Adrenal gland (tissue), 9 donors: ENCODE measurements at regions not wholly inside any gene's neighbourhood (a gene's known extent, or its start where the extent isn't known, plus 50 kb on each side); places are given as distances from the start of the nearest gene placed in this dataset.

Experiments used
- DNase-seq, 7 donors: peaks; one replicate each; pipeline ENCODE4 v3.0.0-alpha.2; 2019 to 2020
- H3K27ac ChIP-seq, 5 donors: fragments of 200-600 bp; sonication (generic) in 4 of 5; 1 replicate in 3 of 5; 2 replicates in 2 of 5; pipeline versions ENCODE4 v1.5.1 to v1.8.0; 2016 to 2020; ENCODE audit warnings: mild to moderate bottlenecking in 1 of 5
- H3K27me3 ChIP-seq: fragments of 200-600 bp; 2 replicates; pipeline ENCODE4 v1.8.0; 2021
- H3K36me3 ChIP-seq, 2 donors: fragments of 200-600 bp; replicated peaks in 1 of 2; 1 replicate in 1 of 2; 2 replicates in 1 of 2; pipeline versions ENCODE4 v1.5.1 to v1.8.0; 2018 to 2022
- H3K4me1 ChIP-seq, 2 donors: fragments of 200-600 bp; replicated peaks in 1 of 2; 1 replicate in 1 of 2; 2 replicates in 1 of 2; pipeline versions ENCODE4 v1.5.1 to v1.8.0; 2018 to 2021
- H3K4me3 ChIP-seq, 4 donors: fragments of 200-600 bp; sonication (generic) in 3 of 4; one replicate each; pipeline ENCODE4 v1.5.1; 2016 to 2018
- H3K9me3 ChIP-seq, 3 donors: fragments of 200-600 bp; sonication (generic) in 1 of 3; replicated peaks in 1 of 3; 1 replicate in 2 of 3; 2 replicates in 1 of 3; pipeline versions ENCODE4 v1.5.1 to v1.8.0; 2016 to 2021
- POLR2A ChIP-seq, 2 donors: fragments of 450-650 bp; IDR thresholded peaks; one replicate each; pipeline ENCODE4 v1.6.1; 2017; ENCODE audit warnings: antibody characterized with exemption in 2 of 2, mild to moderate bottlenecking in 2 of 2, moderate library complexity in 1 of 2
- WGBS, 4 donors: extraction: QIAGEN DNeasy Blood & Tissue Kit in 2 of 4; methylation state at CpG; one replicate each; pipeline versions ENCODE4 v1.1.5 to v1.1.7; 2013 to 2017; 5-methylcytosine and 5-hydroxymethylcytosine counted together
- intact Hi-C, 2 donors: fragments of 100-400 bp; cut with DNase I; formaldehyde crosslinking; loops; one replicate each; pipeline versions ENCODE4 v1.14.1 to v1.15.0; 2022 to 2023
- TF ChIP-seq, protein P1 (sequence below), 6 experiments: fragments of 450-650 bp in 4 of 6; fragments of 200-600 bp in 2 of 6; sonication (generic) in 1 of 6; IDR thresholded peaks; 1 replicate in 5 of 6; 2 replicates in 1 of 6; pipeline versions ENCODE4 v1.5.1 to v1.8.0; 2016 to 2021; ENCODE audit warnings: antibody characterized with exemption in 6 of 6, mild to moderate bottlenecking in 2 of 6, moderate library complexity in 1 of 6
- donor health status: healthy with polysubstance abuse.
- donor health status: Bipolar disorder and iron deficiency.
- donor health status: DM: yes; HTN: yes; CAD: no.
- donor health status: DM: no; HTN: no; CAD: no.
- donor health status: DM: no; HTN: no; CAD: no.

DNA sequence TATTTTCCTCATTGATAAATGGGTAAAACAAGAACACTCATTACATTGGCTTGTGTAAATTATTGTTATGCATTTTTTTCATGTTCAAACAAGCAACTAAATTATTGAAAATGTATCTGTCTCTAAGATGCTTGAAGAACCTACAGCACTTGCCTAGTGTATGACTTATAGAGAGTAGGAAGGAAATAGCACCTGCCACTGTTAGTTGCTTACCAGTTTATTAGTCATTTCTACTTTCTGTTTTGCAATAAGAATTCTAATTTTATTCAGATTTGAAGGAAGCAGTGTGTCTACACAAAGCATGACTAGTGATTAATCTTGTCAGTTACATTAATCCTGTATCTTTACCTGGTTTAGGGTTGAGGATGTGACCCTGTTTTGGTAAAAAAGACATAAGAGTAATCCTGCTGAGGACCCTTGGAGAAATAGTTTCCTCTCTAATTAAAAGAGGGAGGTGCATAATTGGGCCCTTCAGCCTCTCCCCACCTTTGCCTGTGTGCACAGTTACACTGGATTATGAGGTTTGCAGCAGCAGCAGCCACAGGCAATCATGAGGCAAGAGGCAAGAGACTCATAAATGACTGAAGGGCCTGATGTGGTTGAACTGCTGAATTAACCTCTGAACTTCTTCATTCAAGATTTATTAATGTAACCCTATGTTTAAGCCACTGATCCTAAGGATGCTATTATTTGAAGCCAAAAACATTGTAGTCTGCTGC is 1202.1 kb downstream of the ADGRL3 start:
- no peak for TF ChIP-seq POLR2A (IDR thresholded peaks at IDR 0.05)
- TF ChIP-seq, protein P1, sequence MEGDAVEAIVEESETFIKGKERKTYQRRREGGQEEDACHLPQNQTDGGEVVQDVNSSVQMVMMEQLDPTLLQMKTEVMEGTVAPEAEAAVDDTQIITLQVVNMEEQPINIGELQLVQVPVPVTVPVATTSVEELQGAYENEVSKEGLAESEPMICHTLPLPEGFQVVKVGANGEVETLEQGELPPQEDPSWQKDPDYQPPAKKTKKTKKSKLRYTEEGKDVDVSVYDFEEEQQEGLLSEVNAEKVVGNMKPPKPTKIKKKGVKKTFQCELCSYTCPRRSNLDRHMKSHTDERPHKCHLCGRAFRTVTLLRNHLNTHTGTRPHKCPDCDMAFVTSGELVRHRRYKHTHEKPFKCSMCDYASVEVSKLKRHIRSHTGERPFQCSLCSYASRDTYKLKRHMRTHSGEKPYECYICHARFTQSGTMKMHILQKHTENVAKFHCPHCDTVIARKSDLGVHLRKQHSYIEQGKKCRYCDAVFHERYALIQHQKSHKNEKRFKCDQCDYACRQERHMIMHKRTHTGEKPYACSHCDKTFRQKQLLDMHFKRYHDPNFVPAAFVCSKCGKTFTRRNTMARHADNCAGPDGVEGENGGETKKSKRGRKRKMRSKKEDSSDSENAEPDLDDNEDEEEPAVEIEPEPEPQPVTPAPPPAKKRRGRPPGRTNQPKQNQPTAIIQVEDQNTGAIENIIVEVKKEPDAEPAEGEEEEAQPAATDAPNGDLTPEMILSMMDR (IDR thresholded peaks at IDR 0.05): no peak
- intact Hi-C loops: no loop called here

DNA sequence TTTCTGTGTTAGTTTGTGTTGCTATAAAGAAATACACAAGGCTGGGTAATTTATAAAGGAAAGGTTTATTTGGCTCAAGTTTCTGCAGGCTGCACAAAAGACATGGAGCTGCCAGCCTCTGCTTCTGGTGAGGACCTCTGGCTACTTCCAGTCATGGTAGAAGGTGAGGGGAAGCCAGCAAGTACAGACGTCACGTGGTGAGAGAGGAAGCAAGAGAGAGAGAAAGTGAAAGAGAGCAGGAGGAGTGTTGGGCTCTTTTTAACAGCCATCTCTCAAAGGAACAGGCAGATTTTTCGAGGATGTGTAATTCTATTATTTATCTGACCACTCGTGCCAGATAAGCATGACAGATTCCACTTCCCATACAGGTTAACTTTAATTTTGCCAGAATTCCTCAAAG is 1199.1 kb downstream of the ADGRL3 start:
- peak in 3 of 7 donors; percentile 13 to 33 (median 26) for DNase-seq
- Histone ChIP-seq H3K27me3 (no peaks in the 10 kb centered on the region), H3K4me3 (no peak overlapping the region), H3K9me3 (no peaks in the 10 kb centered on the region), H3K27ac (no peak overlapping the region), H3K36me3 (no peaks in the 10 kb centered on the region), H3K4me1 (no peaks in the 10 kb centered on the region)
- WGBS, 4 donors: 21 to 34% (median 25%) methylated on average over 4 of the region's 4 CpGs
- intact Hi-C loops: no loop called here
- TF ChIP-seq, protein P1 (IDR thresholded peaks at IDR 0.05): no peak
- no peak for TF ChIP-seq POLR2A (IDR thresholded peaks at IDR 0.05)

More for the DNA sequence above, 1202.1 kb downstream of the ADGRL3 start:
- no peaks in the 10 kb centered on the region for H3K27me3 ChIP-seq
- no peak for DNase-seq
- H3K4me1 ChIP-seq: no peaks in the 10 kb centered on the region
- no peaks in the 10 kb centered on the region for H3K9me3 ChIP-seq
- H3K27ac ChIP-seq: no peak overlapping the region
- no peak overlapping the region for H3K4me3 ChIP-seq
- H3K36me3 ChIP-seq: no peaks in the 10 kb centered on the region

DNA sequence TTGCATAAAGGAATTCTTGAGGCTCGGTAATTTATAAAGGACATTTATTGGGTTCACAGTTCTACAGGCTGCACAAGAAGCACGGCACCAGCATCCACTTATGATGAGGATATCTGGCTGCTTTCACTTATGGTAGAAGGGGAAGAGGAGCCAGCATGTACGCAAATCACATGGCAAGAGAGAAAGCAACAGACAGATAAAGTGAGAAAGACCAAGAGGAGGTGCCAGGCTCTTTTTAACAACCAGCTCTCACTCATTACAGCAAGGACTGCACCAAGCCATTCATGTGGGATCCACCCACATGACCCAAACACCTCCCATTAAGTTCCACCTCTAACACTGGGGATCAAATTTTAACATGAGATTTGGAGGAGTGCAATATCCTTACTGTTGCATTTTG is 1198.2 kb downstream of the ADGRL3 start:
- no peaks in the 10 kb centered on the region for H3K27me3 ChIP-seq
- no peaks in the 10 kb centered on the region for H3K36me3 ChIP-seq
- intact Hi-C loops: no loop called here
- WGBS, 4 donors: 84 to 93% (median 85%) methylated on average over 3 of the region's 3 CpGs
- DNase-seq: no peak
- TF ChIP-seq, protein P1 (IDR thresholded peaks at IDR 0.05): no peak
- TF ChIP-seq POLR2A (IDR thresholded peaks at IDR 0.05): no peak
- H3K4me3 ChIP-seq: no peak overlapping the region
- no peaks in the 10 kb centered on the region for H3K4me1 ChIP-seq
- H3K9me3 ChIP-seq: no peaks in the 10 kb centered on the region
- H3K27ac ChIP-seq: no peak overlapping the region

DNA sequence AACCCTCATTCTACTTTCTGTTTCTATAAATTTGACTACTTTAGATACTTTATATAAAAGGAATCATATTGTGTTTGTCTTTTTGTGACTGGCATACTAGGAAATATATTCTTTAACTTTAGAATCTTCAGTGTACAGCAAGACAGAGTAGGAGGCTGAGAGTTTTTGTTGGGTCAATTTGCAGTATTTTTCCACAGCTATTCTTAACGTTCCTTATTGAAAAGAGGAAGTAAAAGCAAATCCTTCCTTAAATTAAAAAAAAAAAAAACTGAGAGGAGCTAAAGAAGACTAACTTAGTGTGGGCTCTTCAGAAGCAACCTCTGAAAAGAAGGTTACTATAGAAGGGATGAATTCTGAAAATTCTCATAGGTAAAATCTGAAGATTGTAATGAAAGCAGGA is 1194.6 kb downstream of the ADGRL3 start:
- TF ChIP-seq POLR2A (IDR thresholded peaks at IDR 0.05): no peak
- TF ChIP-seq, protein P1 (IDR thresholded peaks at IDR 0.05): no peak
- H3K36me3 ChIP-seq: no peaks in the 10 kb centered on the region
- no peaks in the 10 kb centered on the region for H3K4me1 ChIP-seq
- no peaks in the 10 kb centered on the region for H3K27me3 ChIP-seq
- no peak overlapping the region for H3K27ac ChIP-seq
- intact Hi-C loops: no loop called here
- no peaks in the 10 kb centered on the region for H3K9me3 ChIP-seq
- no peak for DNase-seq
- WGBS, 4 donors: 18 to 30% (median 24%) methylated on average over 1 of the region's 1 CpG
- no peak overlapping the region for H3K4me3 ChIP-seq
